Erythroblast (primary cell): ENCODE measurements at regions not wholly inside any gene's neighbourhood (a gene's known extent, or its start where the extent isn't known, plus 50 kb on each side); places are given as distances from the start of the nearest gene placed in this dataset.

ENCODE experiments used
- DNase-seq, 2 experiments: peaks; one replicate each; lab custom pipeline; 2025; lab: John Stamatoyannopoulos, UW
- GATA1 ChIP-seq: IDR thresholded peaks from 2 replicates; pipeline ENCODE4 v1.6.1; 2011; ENCODE audit warnings: low read depth, mild to moderate bottlenecking, control low read depth, low read length, moderate library complexity
- POLR2A ChIP-seq: IDR thresholded peaks from 2 replicates; pipeline ENCODE4 v1.6.1; 2011; ENCODE audit warnings: mild to moderate bottlenecking, low read length

- no peak for DNase-seq
- TF ChIP-seq POLR2A (no peak), GATA1 (no peak)
Observed at GRCh38 chr13:111521691-111522229, 201.3 kb downstream of the TEX29 start.

GRCh38 chr13:111525320-111526118 is 205.1 kb downstream of the TEX29 start:
- TF ChIP-seq POLR2A, result no peak
- no peak for TF ChIP-seq GATA1
- DNase-seq, result no peak

GRCh38 chr13:111526922-111527321 is 206.5 kb downstream of the TEX29 start:
- TF ChIP-seq GATA1, result no peak
- TF ChIP-seq POLR2A, result no peak
- DNase-seq, result no peak

- DNase-seq, result no peak
- no peak for TF ChIP-seq POLR2A
- TF ChIP-seq GATA1, result no peak
Observed at GRCh38 chr13:111527614-111528229, 207.3 kb downstream of the TEX29 start.

- no peak for DNase-seq
- TF ChIP-seq GATA1, result no peak
- no peak for TF ChIP-seq POLR2A
Observed at GRCh38 chr13:111528513-111528912, 208.1 kb downstream of the TEX29 start.

- TF ChIP-seq POLR2A (no peak), GATA1 (no peak)
Observed at GRCh38 chr13:111530137-111530870, 209.9 kb downstream of the TEX29 start.

GRCh38 chr13:111531505-111531904 is 211.1 kb downstream of the TEX29 start:
- no peak for TF ChIP-seq GATA1
- TF ChIP-seq POLR2A, result no peak
- DNase-seq, result no peak

More at GRCh38 chr13:111530137-111530870, 209.9 kb downstream of the TEX29 start:
- no peak for DNase-seq

GRCh38 chr13:111532111-111532510 is 211.7 kb downstream of the TEX29 start:
- TF ChIP-seq GATA1 (no peak), POLR2A (no peak)
- no peak for DNase-seq

GRCh38 chr13:111533900-111534683 is 213.7 kb downstream of the TEX29 start:
- TF ChIP-seq POLR2A, result no peak
- no peak for TF ChIP-seq GATA1
- DNase-seq, result no peak

GRCh38 chr13:111534751-111535522 is 214.5 kb downstream of the TEX29 start:
- no peak for TF ChIP-seq GATA1
- no peak for DNase-seq

GRCh38 chr13:111535523-111535811 is 215.0 kb downstream of the TEX29 start:
- no peak for DNase-seq
- TF ChIP-seq GATA1, result no peak
- no peak for TF ChIP-seq POLR2A

GRCh38 chr13:111536075-111536642 is 215.7 kb downstream of the TEX29 start:
- TF ChIP-seq GATA1 (no peak), POLR2A (no peak)

More at GRCh38 chr13:111536075-111536642, 215.7 kb downstream of the TEX29 start:
- no peak for DNase-seq
